Cardiac muscle cell (in vitro differentiated cells and primary cell): ENCODE measurements at regions not wholly inside any gene's neighbourhood (a gene's known extent, or its start where the extent isn't known, plus 50 kb on each side); places are given as distances from the start of the nearest gene placed in this dataset.
"Not testable (repeated sequence)": the region's sequence is repeated elsewhere in the genome, so short reads cannot be mapped to it uniquely, and the experiment has no call there.

Experiments used
- DNase-seq, 2 donors: peaks; one replicate each; pipeline versions ENCODE4 v3.0.0 to v3.0.0-alpha.2; 2010 to 2017; ENCODE audit warnings: low read depth in 1 of 2, low spot score in 1 of 2
- H3K27ac ChIP-seq: fragments of 200-600 bp; sonication (generic); 2 replicates; pipeline ENCODE4 v1.5.1; 2016
- H3K27me3 ChIP-seq: fragments of 200-600 bp; sonication (generic); 2 replicates; pipeline ENCODE4 v1.6.0; 2016; ENCODE audit warnings: control low read depth
- H3K36me3 ChIP-seq: fragments of 200-600 bp; sonication (generic); 2 replicates; pipeline ENCODE4 v1.5.1; 2016; ENCODE audit warnings: control low read depth
- H3K4me1 ChIP-seq: fragments of 200-600 bp; sonication (generic); 2 replicates; pipeline ENCODE4 v1.8.1; 2017; ENCODE audit warnings: low read depth, mild to moderate bottlenecking, mixed run types
- H3K4me3 ChIP-seq: fragments of 200-600 bp; sonication (generic); 2 replicates; pipeline ENCODE4 v1.5.1; 2016; ENCODE audit warnings: mild to moderate bottlenecking
- H3K9me3 ChIP-seq: fragments of 200-600 bp; sonication (generic); 2 replicates; pipeline ENCODE4 v1.5.1; 2017; ENCODE audit warnings: low read depth, mild to moderate bottlenecking, control low read depth
- TF ChIP-seq, protein P1 (sequence below): IDR thresholded peaks from 2 replicates; pipeline ENCODE4 v1.5.1; 2012; ENCODE audit warnings: low read depth, mild to moderate bottlenecking, low read length

DNA sequence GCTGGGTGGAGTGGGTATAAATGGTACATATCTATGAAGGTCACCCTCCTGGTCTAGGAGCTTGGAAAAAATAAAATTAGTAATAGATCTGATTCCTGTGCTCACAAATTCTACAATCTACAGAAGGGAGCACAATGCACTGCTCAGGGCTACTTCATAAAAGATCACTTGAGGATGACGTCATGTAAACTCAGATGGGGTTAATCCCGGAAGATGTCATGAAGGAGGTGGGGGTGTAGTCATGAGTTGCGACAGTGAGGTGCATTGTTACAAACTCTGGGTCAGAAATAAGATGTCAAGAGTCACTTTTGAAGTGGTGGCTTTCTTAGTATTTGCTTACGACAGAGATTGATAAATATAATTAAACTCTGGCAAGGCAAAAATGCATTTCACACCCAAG, 68.2 kb downstream of the LHX9 start:
- Histone ChIP-seq H3K4me3 (no peak overlapping the region), H3K27me3 (no peaks in the 10 kb centered on the region), H3K27ac (no peak overlapping the region), H3K4me1 (peaks cover 21% of the 10 kb centered on the region), H3K9me3 (no peaks in the 10 kb centered on the region), H3K36me3 (no peaks in the 10 kb centered on the region)
- no peak for DNase-seq
- TF ChIP-seq, protein P1, sequence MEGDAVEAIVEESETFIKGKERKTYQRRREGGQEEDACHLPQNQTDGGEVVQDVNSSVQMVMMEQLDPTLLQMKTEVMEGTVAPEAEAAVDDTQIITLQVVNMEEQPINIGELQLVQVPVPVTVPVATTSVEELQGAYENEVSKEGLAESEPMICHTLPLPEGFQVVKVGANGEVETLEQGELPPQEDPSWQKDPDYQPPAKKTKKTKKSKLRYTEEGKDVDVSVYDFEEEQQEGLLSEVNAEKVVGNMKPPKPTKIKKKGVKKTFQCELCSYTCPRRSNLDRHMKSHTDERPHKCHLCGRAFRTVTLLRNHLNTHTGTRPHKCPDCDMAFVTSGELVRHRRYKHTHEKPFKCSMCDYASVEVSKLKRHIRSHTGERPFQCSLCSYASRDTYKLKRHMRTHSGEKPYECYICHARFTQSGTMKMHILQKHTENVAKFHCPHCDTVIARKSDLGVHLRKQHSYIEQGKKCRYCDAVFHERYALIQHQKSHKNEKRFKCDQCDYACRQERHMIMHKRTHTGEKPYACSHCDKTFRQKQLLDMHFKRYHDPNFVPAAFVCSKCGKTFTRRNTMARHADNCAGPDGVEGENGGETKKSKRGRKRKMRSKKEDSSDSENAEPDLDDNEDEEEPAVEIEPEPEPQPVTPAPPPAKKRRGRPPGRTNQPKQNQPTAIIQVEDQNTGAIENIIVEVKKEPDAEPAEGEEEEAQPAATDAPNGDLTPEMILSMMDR = no peak

DNA sequence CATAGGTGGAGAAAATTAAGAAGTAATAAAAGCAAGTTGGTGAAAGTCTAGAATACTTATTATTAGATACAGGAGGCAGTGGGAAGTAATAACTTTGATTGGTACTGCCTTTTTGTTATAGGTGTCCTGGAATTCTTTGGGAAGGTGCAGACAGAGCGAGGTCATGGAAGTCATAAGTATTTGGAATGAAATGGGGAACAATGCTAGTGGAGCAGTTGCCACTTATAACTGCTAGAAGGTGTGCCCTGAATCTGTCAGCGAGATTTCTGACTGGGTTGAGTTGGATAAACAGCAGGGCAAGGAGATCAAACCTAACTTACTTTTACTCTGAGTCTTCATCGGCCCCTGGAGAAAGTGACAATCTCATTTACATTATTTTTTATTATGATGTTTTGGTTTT, 69.6 kb downstream of the LHX9 start:
- TF ChIP-seq, protein P1 = no peak
- DNase-seq = peak in 1 of 2 donors; percentile 63
- H3K27ac ChIP-seq = no peak overlapping the region
- no peaks in the 10 kb centered on the region for H3K9me3 ChIP-seq
- H3K4me3 ChIP-seq = no peak overlapping the region
- no peaks in the 10 kb centered on the region for H3K36me3 ChIP-seq
- H3K27me3 ChIP-seq = no peaks in the 10 kb centered on the region
- peaks cover 21% of the 10 kb centered on the region for H3K4me1 ChIP-seq

DNA sequence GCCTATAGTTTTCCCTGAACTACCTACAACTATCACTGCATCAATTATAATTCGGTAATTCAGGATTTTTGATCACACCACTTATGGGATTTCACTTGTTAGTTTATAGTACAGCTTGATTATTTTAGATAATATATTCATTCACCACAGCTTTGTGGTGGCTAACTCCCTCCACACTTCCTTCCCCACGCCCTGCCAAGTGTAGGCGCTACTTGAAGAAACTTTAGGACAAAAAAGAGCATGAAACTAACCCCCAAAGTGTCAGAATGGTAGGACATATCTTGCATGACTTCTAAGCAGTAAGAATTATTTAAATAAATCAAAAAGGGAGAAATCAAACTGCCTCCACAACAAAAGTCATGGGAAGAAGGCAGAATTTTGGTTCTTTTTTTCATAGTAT, 70.1 kb downstream of the LHX9 start:
- no peak for DNase-seq
- Histone ChIP-seq H3K27ac (no peak overlapping the region), H3K4me1 (peaks cover 19% of the 10 kb centered on the region), H3K27me3 (no peaks in the 10 kb centered on the region), H3K4me3 (no peak overlapping the region), H3K36me3 (no peaks in the 10 kb centered on the region), H3K9me3 (no peaks in the 10 kb centered on the region)
- TF ChIP-seq, protein P1 = no peak

GRCh38 chr1:197988581-197988980, 71.4 kb downstream of the LHX9 start:
- H3K27ac ChIP-seq, DNase-seq, H3K36me3 ChIP-seq, H3K9me3 ChIP-seq, H3K27me3 ChIP-seq, H3K4me3 ChIP-seq: not testable (repeated sequence)
- H3K4me1 ChIP-seq = peaks cover 14% of the 10 kb centered on the region

GRCh38 chr1:197989058-197989457, 71.9 kb downstream of the LHX9 start:
- DNase-seq = no peak
- H3K4me1 ChIP-seq = peaks cover 14% of the 10 kb centered on the region
- TF ChIP-seq, protein P1 = no peak

DNA sequence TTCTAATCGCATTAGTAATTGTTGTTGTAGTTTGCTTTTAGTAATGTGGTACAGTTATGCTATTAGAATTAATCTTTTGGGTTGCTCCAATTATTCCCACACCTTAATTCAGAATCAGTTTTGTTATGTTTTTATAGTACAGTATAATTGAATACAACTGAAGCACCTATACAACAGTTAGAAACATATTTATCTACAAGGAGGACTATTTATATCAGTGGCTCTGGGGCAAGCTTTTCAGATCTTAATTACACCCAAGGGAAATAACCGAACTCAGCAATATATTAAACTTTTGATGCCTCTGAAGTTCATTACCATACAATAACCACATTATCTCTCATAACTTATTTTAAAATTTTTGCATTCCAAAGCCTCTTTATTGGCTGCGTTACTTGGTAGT, 74.4 kb downstream of the LHX9 start:
- peaks cover 10% of the 10 kb centered on the region for H3K4me1 ChIP-seq

More at GRCh38 chr1:197989058-197989457, 71.9 kb downstream of the LHX9 start:
- no peak overlapping the region for H3K27ac ChIP-seq
- no peak overlapping the region for H3K4me3 ChIP-seq
- H3K27me3 ChIP-seq = no peaks in the 10 kb centered on the region
- no peaks in the 10 kb centered on the region for H3K36me3 ChIP-seq
- no peaks in the 10 kb centered on the region for H3K9me3 ChIP-seq

More for the DNA sequence above, 74.4 kb downstream of the LHX9 start:
- H3K27me3 ChIP-seq = no peaks in the 10 kb centered on the region
- H3K27ac ChIP-seq = no peak overlapping the region
- TF ChIP-seq, protein P1 = no peak
- H3K36me3 ChIP-seq = no peaks in the 10 kb centered on the region
- DNase-seq = no peak
- no peak overlapping the region for H3K4me3 ChIP-seq
- H3K9me3 ChIP-seq = no peaks in the 10 kb centered on the region
